ENCODE measurements at regions not wholly inside any gene's neighbourhood (a gene's known extent, or its start where the extent isn't known, plus 50 kb on each side); places are given as distances from the start of the nearest gene placed in this dataset.

DNA sequence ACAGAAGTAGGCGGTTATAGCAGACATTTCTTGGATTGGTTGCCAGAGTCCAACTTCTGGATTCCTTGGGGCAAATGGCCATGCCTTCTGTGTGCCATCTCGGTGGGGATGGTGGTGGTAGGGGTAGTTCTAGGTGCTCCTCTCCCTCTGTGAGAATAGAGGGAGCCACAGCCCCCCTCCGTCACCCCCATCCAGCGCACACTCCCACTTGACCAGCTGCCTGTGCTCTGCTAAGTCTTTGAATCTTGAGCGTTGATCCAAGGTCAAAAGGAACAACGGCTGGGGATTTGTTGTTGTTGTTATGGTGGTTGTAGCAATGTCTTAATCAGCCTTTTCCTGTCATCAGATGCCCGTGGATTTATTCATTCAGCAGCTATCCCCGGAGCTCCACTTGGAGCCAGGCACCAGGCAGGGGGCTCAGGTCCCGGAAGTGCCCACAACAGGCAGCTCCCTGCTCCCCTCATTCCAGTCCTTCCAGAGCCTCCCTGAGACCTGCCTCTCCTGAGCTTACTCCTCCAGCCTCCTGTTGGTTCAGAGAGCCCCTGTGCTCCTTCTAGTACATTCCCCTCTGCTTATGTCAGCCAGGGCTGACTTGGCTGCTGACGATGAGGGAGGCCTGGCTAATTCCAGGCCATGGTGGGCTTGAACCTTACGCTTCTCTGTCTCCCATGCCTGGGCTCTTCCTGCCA, 146.6 kb upstream of the WNT4 start:
- TF ChIP-seq POLR2AphosphoS5 (IDR thresholded peaks at IDR 0.05; ENCODE audit: insufficient read depth, low read depth, low read length): no peak
- TF ChIP-seq EZH2 (IDR thresholded peaks at IDR 0.05; ENCODE audit: borderline replicate concordance, low read depth, low read length, severe bottlenecking): no peak
- no peak for TF ChIP-seq POLR2A (IDR thresholded peaks at IDR 0.05; ENCODE audit: low read depth, low read length)
- TF ChIP-seq JUN (IDR thresholded peaks at IDR 0.05; ENCODE audit: borderline replicate concordance, insufficient read depth, insufficient read length, low read depth): no peak
- TF ChIP-seq FOS (IDR thresholded peaks at IDR 0.05; ENCODE audit: borderline replicate concordance, insufficient read depth, low read length): no peak
- TF ChIP-seq, protein P1, sequence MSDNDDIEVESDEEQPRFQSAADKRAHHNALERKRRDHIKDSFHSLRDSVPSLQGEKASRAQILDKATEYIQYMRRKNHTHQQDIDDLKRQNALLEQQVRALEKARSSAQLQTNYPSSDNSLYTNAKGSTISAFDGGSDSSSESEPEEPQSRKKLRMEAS (IDR thresholded peaks at IDR 0.05; ENCODE audit: insufficient read depth, insufficient read length): no peak
- TF ChIP-seq MYC (IDR thresholded peaks at IDR 0.05; ENCODE audit: low read depth, low read length): no peak
- TF ChIP-seq GATA2 (IDR thresholded peaks at IDR 0.05; ENCODE audit: insufficient read depth, insufficient read length, low read depth, low read length): no peak
- TF ChIP-seq, protein P2, sequence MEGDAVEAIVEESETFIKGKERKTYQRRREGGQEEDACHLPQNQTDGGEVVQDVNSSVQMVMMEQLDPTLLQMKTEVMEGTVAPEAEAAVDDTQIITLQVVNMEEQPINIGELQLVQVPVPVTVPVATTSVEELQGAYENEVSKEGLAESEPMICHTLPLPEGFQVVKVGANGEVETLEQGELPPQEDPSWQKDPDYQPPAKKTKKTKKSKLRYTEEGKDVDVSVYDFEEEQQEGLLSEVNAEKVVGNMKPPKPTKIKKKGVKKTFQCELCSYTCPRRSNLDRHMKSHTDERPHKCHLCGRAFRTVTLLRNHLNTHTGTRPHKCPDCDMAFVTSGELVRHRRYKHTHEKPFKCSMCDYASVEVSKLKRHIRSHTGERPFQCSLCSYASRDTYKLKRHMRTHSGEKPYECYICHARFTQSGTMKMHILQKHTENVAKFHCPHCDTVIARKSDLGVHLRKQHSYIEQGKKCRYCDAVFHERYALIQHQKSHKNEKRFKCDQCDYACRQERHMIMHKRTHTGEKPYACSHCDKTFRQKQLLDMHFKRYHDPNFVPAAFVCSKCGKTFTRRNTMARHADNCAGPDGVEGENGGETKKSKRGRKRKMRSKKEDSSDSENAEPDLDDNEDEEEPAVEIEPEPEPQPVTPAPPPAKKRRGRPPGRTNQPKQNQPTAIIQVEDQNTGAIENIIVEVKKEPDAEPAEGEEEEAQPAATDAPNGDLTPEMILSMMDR (IDR thresholded peaks at IDR 0.05; ENCODE audit: extremely low read depth in 1 of 2, insufficient read depth in 1 of 2, low read depth in 1 of 2, low read length in 2 of 2): no peak
- Histone ChIP-seq H3K36me3 (ENCODE audit: control insufficient read depth in 2 of 2, extremely low read depth in 1 of 2, insufficient read depth in 2 of 2, low read length in 2 of 2) (no peaks in the 10 kb centered on the region), H3K9ac (replicated peaks; ENCODE audit: extremely low read depth, insufficient read depth, low read length) (no peak overlapping the region), H3K4me3 (replicated peaks in 1 of 3; ENCODE audit: insufficient read depth in 1 of 3, low read depth in 1 of 3, low read length in 3 of 3) (no peak overlapping the region), H3K27me3 (ENCODE audit: control insufficient read depth in 2 of 2, insufficient read depth in 2 of 2, low read length in 2 of 2) (peaks cover 5 to 6% of the 10 kb centered on the region in 2 experiments), H3K9me1 (replicated peaks; ENCODE audit: control insufficient read depth, extremely low read depth, insufficient read depth, low read length) (no peaks in the 10 kb centered on the region), H3K4me1 (ENCODE audit: control insufficient read depth, extremely low read depth, insufficient read depth, low read length) (no peaks in the 10 kb centered on the region), H3K4me2 (ENCODE audit: insufficient read depth, low read length) (no peak overlapping the region), H4K20me1 (replicated peaks; ENCODE audit: control insufficient read depth, extremely low read depth, insufficient read depth, low read length) (no peaks in the 10 kb centered on the region), H3K9me3 (replicated peaks; ENCODE audit: control insufficient read depth, insufficient read depth, low read length) (no peaks in the 10 kb centered on the region), H3K27ac (ENCODE audit: insufficient read depth, low read depth, low read length) (no peak overlapping the region), H3K79me2 (ENCODE audit: control insufficient read depth, insufficient read depth, low read length) (no peaks in the 10 kb centered on the region), H2AFZ (ENCODE audit: low read depth, low read length) (no peak overlapping the region)
- no peak for FAIRE-seq
- dilution Hi-C loops (cut with MboI; ENCODE audit: extremely low pct_ligation_motif_present, low sequenced_read_pairs): no loop called here
- BruUV-seq (replicated peaks): no TSS peak
- CTCF ChIA-PET: no interaction called here
- intact Hi-C loops (cut with micrococcal nuclease): no loop called here
- DNase-seq (ENCODE audit: low read depth, low spot score): no peak
- POLR2A ChIA-PET: no interaction called here

Data from endothelial cell of umbilical vein (primary cell).